Motor neuron (in vitro differentiated cells): ENCODE measurements at regions not wholly inside any gene's neighbourhood (a gene's known extent, or its start where the extent isn't known, plus 50 kb on each side); places are given as distances from the start of the nearest gene placed in this dataset.
"Not testable (repeated sequence)": the region's sequence is repeated elsewhere in the genome, so short reads cannot be mapped to it uniquely, and the experiment has no call there.

Source experiments
- ATAC-seq, 8 experiments: fragments of 200-7000 bp; cut with Tn5 transposase; replicated peaks in 6 of 8; 2 replicates each; pipeline ENCODE4 v1.8.0; 2021; ENCODE audit warnings: mild to moderate bottlenecking in 8 of 8, moderate library complexity in 8 of 8
- H3K27ac ChIP-seq, 2 donors: fragments of 250-450 bp; sonication (Bioruptor Pico); 2 replicates each; pipeline ENCODE4 v1.9.0; 2021; ENCODE audit warnings: antibody characterized with exemption in 2 of 2, mild to moderate bottlenecking in 2 of 2, moderate library complexity in 1 of 2
- H3K4me1 ChIP-seq, 2 donors: fragments of 250-450 bp; sonication (Bioruptor Pico); replicated peaks in 1 of 2; 2 replicates each; pipeline ENCODE4 v1.6.1; 2021; ENCODE audit warnings: antibody characterized with exemption in 2 of 2, mild to moderate bottlenecking in 2 of 2, moderate library complexity in 1 of 2
- H3K4me3 ChIP-seq, 5 donors: fragments of 250-450 bp; sonication (Bioruptor Pico); 2 replicates each; pipeline ENCODE4 v1.9.0; 2021; ENCODE audit warnings: antibody characterized with exemption in 5 of 5, mild to moderate bottlenecking in 5 of 5, moderate library complexity in 4 of 5
- WGBS, 10 experiments: fragments of 450-650 bp; shearing (Covaris generic); methylation state at CpG; one replicate each; pipeline ENCODE4 v1.0.0; 2022; 5-methylcytosine and 5-hydroxymethylcytosine counted together
- in situ Hi-C, 9 experiments: fragments of 400-800 bp; cut with MboI; loops; one replicate each; pipeline ENCODE4 v1.15.0; 2021; ENCODE audit warnings: low sequenced_read_pairs in 9 of 9, low pct_unique_long_range_greater_than_20kb in 2 of 9; ENCODE audit not compliant: unreplicated experiment in 9 of 9

DNA sequence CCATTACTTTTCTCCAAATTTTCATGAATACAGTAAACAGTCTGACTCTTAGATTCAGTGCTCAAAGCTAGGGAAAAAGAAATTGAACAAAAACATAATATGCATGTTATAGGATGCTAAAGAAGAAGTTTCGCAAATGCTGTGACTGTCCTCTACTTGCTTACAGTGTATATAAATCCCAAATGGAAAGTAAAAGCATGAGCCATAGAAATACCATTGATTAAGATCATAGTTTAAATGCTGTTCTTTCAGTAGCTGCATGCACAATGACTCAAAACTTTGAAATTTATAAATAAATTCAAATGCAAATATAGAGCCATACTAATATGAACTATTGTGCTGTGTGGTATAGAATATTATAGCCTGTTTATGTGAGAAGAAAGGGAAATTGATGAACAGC lies 1113.9 kb upstream of the ACVR2A start:
- no peaks in the 10 kb centered on the region for H3K4me1 ChIP-seq
- ATAC-seq, result peak in 1 of 8 experiments; percentile 26
- 89 to 100% (median 100%) methylated on average over 1 of the region's 1 CpG; no CpG with 5 or more reads in 2 of the 10 experiments for WGBS, 10 experiments
- no peak overlapping the region for H3K27ac ChIP-seq
- in situ Hi-C loops, result loop anchor here in 7 of 9 experiments (10.0 to 25.0 kb wide), 3 partner anchors 281 to 1184 kb away; no protein-coding TSS in a partner anchor
- no peak overlapping the region for H3K4me3 ChIP-seq

- H3K27ac ChIP-seq, result no peak overlapping the region
- no peaks in the 10 kb centered on the region for H3K4me1 ChIP-seq
- in situ Hi-C loops, result no loop called here
- 0 to 100% (median 100%) methylated on average over 1 to 3 of the region's 7 CpGs; no CpG with 5 or more reads in 3 of the 10 experiments for WGBS, 10 experiments
- no peak for ATAC-seq
- H3K4me3 ChIP-seq, result no peak overlapping the region
Measured at GRCh38 chr2:146721486-146721885, 1123.3 kb upstream of the ACVR2A start.

DNA sequence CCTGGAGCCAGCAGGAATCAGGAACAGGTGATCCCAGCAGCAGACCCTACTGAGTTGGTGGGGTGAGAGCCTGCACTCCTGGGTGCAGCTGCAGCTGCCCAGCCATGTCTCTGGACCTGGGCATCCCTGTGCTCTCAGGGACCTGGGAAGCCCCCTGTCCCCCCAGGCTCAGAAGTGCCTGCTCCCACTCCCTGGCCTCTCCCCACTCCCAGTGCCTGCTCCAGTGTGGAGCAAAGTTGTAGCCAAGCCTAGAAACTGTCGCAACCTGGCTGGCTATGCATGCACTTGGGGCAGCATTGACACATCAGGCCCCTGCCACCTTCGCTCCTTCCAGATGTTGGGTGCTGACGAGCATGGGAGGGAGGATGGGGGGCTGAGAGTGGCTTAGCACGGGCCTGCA lies 1124.7 kb upstream of the ACVR2A start:
- in situ Hi-C loops, result no loop called here
- 0 to 100% (median 92%) methylated on average over 1 to 2 of the region's 4 CpGs; no CpG with 5 or more reads in 7 of the 10 experiments for WGBS, 10 experiments
- Histone ChIP-seq H3K4me3 (no peak overlapping the region), H3K27ac (no peak overlapping the region), H3K4me1 (no peaks in the 10 kb centered on the region)
- ATAC-seq, result no peak

DNA sequence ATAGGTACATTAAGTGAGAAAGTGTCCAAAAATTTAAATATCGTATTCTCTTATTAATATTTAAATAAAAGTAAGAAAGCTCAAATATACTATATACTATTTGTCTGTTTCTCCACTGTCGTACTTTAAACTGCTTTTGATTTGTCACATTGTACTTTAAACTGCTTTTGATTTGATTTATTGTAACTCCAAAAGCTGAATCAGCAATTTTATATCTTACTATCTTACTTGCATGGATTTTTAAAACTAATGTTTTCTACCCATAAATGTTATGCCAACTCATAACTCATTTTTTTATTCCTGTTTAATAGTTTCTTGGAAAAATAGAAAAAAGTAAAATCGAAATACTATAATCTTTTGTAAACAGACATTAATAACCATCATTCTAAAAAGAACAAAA lies 1128.2 kb upstream of the ACVR2A start:
- no peaks in the 10 kb centered on the region for H3K4me1 ChIP-seq
- no peak for ATAC-seq
- in situ Hi-C loops, result no loop called here
- no peak overlapping the region for H3K4me3 ChIP-seq
- 0 to 100% (median 51%) methylated on average over 1 to 3 of the region's 3 CpGs for WGBS, 10 experiments
- H3K27ac ChIP-seq, result no peak overlapping the region

DNA sequence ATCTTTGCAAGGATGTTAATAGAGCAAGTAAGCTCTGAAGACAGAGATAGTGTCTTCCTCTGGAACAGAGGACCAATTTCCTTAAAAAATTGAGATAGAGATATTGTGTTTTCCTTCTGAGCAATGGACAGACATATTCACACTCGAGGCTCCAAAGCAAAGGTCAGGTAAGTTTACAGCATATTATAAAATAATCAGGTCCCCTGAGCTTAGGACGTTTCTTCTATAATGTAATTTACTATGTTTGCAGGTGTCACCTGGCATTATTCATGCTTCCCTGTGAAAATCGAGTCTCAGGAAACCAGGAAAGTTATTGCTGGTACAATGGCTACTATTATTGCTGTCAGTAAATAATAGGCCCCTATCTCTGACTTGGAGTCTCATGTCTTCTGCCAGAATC lies 1135.8 kb upstream of the ACVR2A start:
- WGBS, 10 experiments, result 0 to 100% (median 59%) methylated on average over 1 to 3 of the region's 3 CpGs

DNA sequence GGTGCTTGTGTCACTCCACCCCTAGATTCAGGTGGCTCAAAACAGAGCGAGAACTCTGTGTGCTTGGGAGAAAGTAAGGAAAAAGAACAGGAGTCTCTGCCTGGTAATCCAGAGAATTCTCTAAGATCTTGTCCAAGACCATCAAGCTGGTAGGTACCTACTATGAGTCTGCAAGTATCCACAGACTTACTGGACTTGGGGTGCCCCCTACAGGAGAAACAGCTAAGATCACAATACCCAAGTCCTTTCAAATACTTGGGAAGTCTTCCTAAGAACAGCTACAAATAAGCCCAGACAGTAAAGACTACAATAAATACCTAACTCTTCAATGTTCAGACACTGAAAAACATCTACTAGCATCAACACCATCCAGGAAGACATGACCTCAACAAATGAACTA lies 1143.6 kb upstream of the ACVR2A start:
- peak in 1 of 8 experiments; percentile 48 for ATAC-seq
- Histone ChIP-seq H3K27ac (no peak overlapping the region), H3K4me3 (no peak overlapping the region), H3K4me1 (no peaks in the 10 kb centered on the region)
- in situ Hi-C loops, result no loop called here
- WGBS, 10 experiments, result 40 to 100% (median 65%) methylated on average over 1 of the region's 1 CpG; no CpG with 5 or more reads in 6 of the 10 experiments

More for the DNA sequence above, 1135.8 kb upstream of the ACVR2A start:
- in situ Hi-C loops, result no loop called here
- H3K4me3 ChIP-seq, result no peak overlapping the region
- no peaks in the 10 kb centered on the region for H3K4me1 ChIP-seq
- ATAC-seq, result no peak
- H3K27ac ChIP-seq, result no peak overlapping the region

- H3K4me3 ChIP-seq, result no peak overlapping the region
- 20 to 100% (median 90%) methylated on average over 1 of the region's 1 CpG; no CpG with 5 or more reads in 4 of the 10 experiments for WGBS, 10 experiments
- in situ Hi-C loops, result no loop called here
- H3K27ac ChIP-seq, result no peak overlapping the region
- no peak for ATAC-seq
- no peaks in the 10 kb centered on the region for H3K4me1 ChIP-seq
Measured at GRCh38 chr2:146697307-146697706, 1147.5 kb upstream of the ACVR2A start.

DNA sequence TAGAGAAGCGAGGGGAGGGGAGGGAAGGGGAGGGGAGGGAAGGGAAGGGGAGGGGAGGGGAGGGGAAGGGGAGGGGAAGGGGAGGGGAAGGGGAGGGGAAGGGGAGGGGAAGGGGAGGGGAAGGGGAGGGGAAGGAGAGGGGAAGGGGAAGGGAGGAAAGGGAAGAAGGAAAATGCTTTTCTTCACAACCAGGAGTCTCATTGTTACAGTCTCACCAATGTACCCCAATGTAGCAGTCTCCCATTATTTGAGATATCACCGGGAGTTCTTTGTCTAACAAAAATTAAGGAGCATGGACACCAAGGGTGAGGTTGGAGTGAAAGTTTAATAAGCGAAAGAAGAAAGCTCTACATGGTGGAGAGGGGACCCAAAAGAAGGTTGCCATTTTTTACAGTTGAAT lies 1148.0 kb upstream of the ACVR2A start:
- H3K4me3 ChIP-seq, ATAC-seq, H3K4me1 ChIP-seq, in situ Hi-C loops, H3K27ac ChIP-seq: not testable (repeated sequence)
- WGBS, 10 experiments, result 0 to 100% (median 80%) methylated on average over 1 to 2 of the region's 3 CpGs; no CpG with 5 or more reads in 5 of the 10 experiments

DNA sequence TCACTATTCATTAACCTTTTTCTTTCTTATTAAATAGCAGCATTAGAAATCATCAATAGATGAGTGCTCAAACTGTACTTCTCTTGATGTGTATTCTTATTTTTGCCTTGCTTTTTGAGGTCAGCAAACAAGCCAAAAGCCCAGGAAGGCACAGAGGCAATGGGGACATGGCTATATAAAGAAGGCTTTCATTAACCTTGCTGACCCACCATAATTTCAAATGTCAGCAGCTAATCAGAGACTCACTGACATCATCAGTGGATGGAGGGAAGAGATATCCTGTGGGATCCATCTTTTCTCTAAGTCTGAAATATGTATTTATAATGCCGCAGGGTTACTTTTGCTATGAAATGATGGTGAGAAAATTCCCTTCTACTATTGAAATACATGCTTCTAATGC lies 1162.8 kb upstream of the ACVR2A start:
- Histone ChIP-seq H3K27ac (no peak overlapping the region), H3K4me1 (peaks cover 3 to 15% of the 10 kb centered on the region in 2 donors), H3K4me3 (no peak overlapping the region)
- WGBS, 10 experiments, result 17 to 100% (median 75%) methylated on average over 1 of the region's 1 CpG; no CpG with 5 or more reads in 6 of the 10 experiments
- ATAC-seq, result peak in 5 of 8 experiments; percentile 74 to 98 (median 97)
- in situ Hi-C loops, result no loop called here

GRCh38 chr2:146678516-146678915 lies 1166.3 kb upstream of the ACVR2A start:
- in situ Hi-C loops, result no loop called here
- no peak overlapping the region for H3K27ac ChIP-seq
- WGBS, 10 experiments, result 40 to 100% (median 57%) methylated on average over 1 to 4 of the region's 5 CpGs; no CpG with 5 or more reads in 5 of the 10 experiments
- no peak for ATAC-seq
- peaks cover 3 to 15% of the 10 kb centered on the region in 2 donors for H3K4me1 ChIP-seq
- no peak overlapping the region for H3K4me3 ChIP-seq

- H3K4me3 ChIP-seq, result no peak overlapping the region
- H3K4me1 ChIP-seq, result peaks cover 3 to 12% of the 10 kb centered on the region in 2 donors
- in situ Hi-C loops, result no loop called here
- ATAC-seq, result no peak
- H3K27ac ChIP-seq, result no peak overlapping the region
Measured at GRCh38 chr2:146677280-146677679, 1167.5 kb upstream of the ACVR2A start.

- no peak for ATAC-seq
- in situ Hi-C loops, result loop anchor here in 1 of 9 experiments (25.0 kb wide), 2 partner anchors 132 to 307 kb away; no protein-coding TSS in a partner anchor
- 60 to 92% (median 73%) methylated on average over 1 to 3 of the region's 3 CpGs; no CpG with 5 or more reads in 4 of the 10 experiments for WGBS, 10 experiments
- H3K4me1 ChIP-seq, result no peaks in the 10 kb centered on the region
- no peak overlapping the region for H3K27ac ChIP-seq
- no peak overlapping the region for H3K4me3 ChIP-seq
Measured at GRCh38 chr2:146669735-146670134, 1175.1 kb upstream of the ACVR2A start.

- Histone ChIP-seq H3K4me1 (no peaks in the 10 kb centered on the region), H3K27ac (no peak overlapping the region), H3K4me3 (no peak overlapping the region)
- ATAC-seq, result no peak
- WGBS, 10 experiments, result 70 to 100% (median 100%) methylated on average over 1 of the region's 1 CpG; no CpG with 5 or more reads in 4 of the 10 experiments
- in situ Hi-C loops, result loop anchor here in 1 of 9 experiments (25.0 kb wide), 2 partner anchors 129 to 304 kb away; no protein-coding TSS in a partner anchor
Measured at GRCh38 chr2:146666340-146666739, 1178.5 kb upstream of the ACVR2A start.

DNA sequence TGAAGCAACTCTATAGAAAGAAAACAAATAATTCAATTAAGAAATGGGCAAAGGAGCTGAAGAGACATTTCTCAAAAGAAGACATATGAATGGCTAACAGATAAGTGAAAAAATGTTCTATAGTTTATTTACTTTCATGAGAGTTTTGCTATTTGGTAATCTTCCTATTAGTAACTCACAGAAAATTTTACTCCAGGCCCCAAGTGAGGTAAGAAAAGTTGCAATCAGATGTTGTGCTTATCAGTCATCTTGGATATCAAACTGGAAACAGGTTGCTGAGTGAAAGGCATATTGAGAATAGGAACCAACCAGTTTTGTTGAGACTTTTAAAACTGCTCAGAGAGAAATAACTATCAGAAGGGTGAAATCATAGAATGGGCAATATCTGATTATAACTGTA lies 1179.0 kb upstream of the ACVR2A start:
- Histone ChIP-seq H3K4me1 (no peaks in the 10 kb centered on the region), H3K4me3 (no peak overlapping the region), H3K27ac (no peak overlapping the region)
- in situ Hi-C loops, result loop anchor here in 1 of 9 experiments (25.0 kb wide), 2 partner anchors 128 to 303 kb away; no protein-coding TSS in a partner anchor
- ATAC-seq, result no peak
